Endothelial cell of umbilical vein (primary cell): ENCODE measurements at regions not wholly inside any gene's neighbourhood (a gene's known extent, or its start where the extent isn't known, plus 50 kb on each side); places are given as distances from the start of the nearest gene placed in this dataset.

ENCODE experiments used
- BruUV-seq: library from RNA; stranded (reverse); fragments of 400-500 nt; replicated peaks from 2 replicates; lab custom pipeline; 2021; lab: Mats Ljungman, UMichigan
- CTCF ChIA-PET: fragments of 300-600, 350-600 bp; sonication (Branson Sonifier 250); formaldehyde crosslinking; loops from one replicate; lab custom pipeline; 2021; ENCODE audit warnings: antibody characterized with exemption, inconsistent platforms; lab: Charles Lee
- POLR2A ChIA-PET: fragments of 300-600, 350-600 bp; sonication (Branson Sonifier 250); formaldehyde crosslinking; loops from one replicate; lab custom pipeline; 2021; ENCODE audit warnings: antibody characterized with exemption, inconsistent platforms; lab: Charles Lee
- DNase-seq: peaks from one replicate; pipeline ENCODE4 v3.0.0-alpha.2; 2011; ENCODE audit warnings: low read depth, low spot score
- FAIRE-seq: peaks from 2 replicates; lab custom pipeline; 2011; peaks lifted over from hg19 to GRCh38; lab: Jason Lieb, UNC
- H2AFZ ChIP-seq: 2 replicates; pipeline ENCODE4 v1.6.0; 2012; ENCODE audit warnings: low read depth, low read length, control low read depth, inconsistent platforms
- H3K27ac ChIP-seq: 2 replicates; pipeline ENCODE4 v1.5.1; 2011; ENCODE audit warnings: low read depth, mild to moderate bottlenecking, control low read depth, low read length, moderate library complexity; ENCODE audit not compliant: insufficient read depth
- H3K27me3 ChIP-seq, 2 experiments: 2 replicates each; pipeline versions ENCODE4 v1.6.0 to v1.6.1; 2011; ENCODE audit warnings: low read length in 2 of 2, mixed read lengths in 1 of 2; ENCODE audit not compliant: control insufficient read depth in 2 of 2, insufficient read depth in 2 of 2
- H3K36me3 ChIP-seq, 2 experiments: 2 replicates in 1 of 2; 3 replicates in 1 of 2; pipeline ENCODE4 v1.5.1; 2011; ENCODE audit warnings: low read length in 2 of 2, mild to moderate bottlenecking in 1 of 2, moderate library complexity in 1 of 2; ENCODE audit not compliant: control insufficient read depth in 2 of 2, insufficient read depth in 2 of 2; ENCODE audit errors: extremely low read depth in 1 of 2
- H3K4me1 ChIP-seq: 3 replicates; pipeline ENCODE4 v1.5.1; 2011; ENCODE audit warnings: mild to moderate bottlenecking, low read length; ENCODE audit not compliant: control insufficient read depth, insufficient read depth; ENCODE audit errors: extremely low read depth
- H3K4me2 ChIP-seq: 2 replicates; pipeline ENCODE4 v1.6.1; 2011; ENCODE audit warnings: low read length, control low read depth, mixed read lengths; ENCODE audit not compliant: insufficient read depth
- H3K4me3 ChIP-seq, 3 experiments: fragments of 200-600 bp in 1 of 3; sonication (generic), shearing (Covaris generic) in 1 of 3; replicated peaks in 1 of 3; 2 replicates each; pipeline ENCODE4 v1.5.1; 2011 to 2016; ENCODE audit warnings: control low read depth in 3 of 3, low read length in 3 of 3, mild to moderate bottlenecking in 2 of 3, inconsistent platforms in 1 of 3, low read depth in 1 of 3, moderate library complexity in 1 of 3; ENCODE audit not compliant: insufficient read depth in 1 of 3
- H3K79me2 ChIP-seq: 2 replicates; pipeline ENCODE4 v1.6.0; 2012; ENCODE audit warnings: low read length, inconsistent platforms; ENCODE audit not compliant: control insufficient read depth, insufficient read depth
- H3K9ac ChIP-seq: replicated peaks from 2 replicates; pipeline ENCODE3; 2011; ENCODE audit warnings: low read length, control low read depth; ENCODE audit not compliant: insufficient read depth; ENCODE audit errors: extremely low read depth
- H3K9me1 ChIP-seq: replicated peaks from 3 replicates; pipeline ENCODE4 v1.6.0; 2011; ENCODE audit warnings: mild to moderate bottlenecking, low read length; ENCODE audit not compliant: control insufficient read depth, insufficient read depth; ENCODE audit errors: extremely low read depth
- H3K9me3 ChIP-seq: replicated peaks from 2 replicates; pipeline ENCODE4 v1.5.1; 2012; ENCODE audit warnings: low read length, inconsistent platforms; ENCODE audit not compliant: control insufficient read depth, insufficient read depth
- H4K20me1 ChIP-seq: replicated peaks from 2 replicates; pipeline ENCODE3; 2011; ENCODE audit warnings: mild to moderate bottlenecking, low read length; ENCODE audit not compliant: control insufficient read depth, insufficient read depth; ENCODE audit errors: extremely low read depth
- EZH2 ChIP-seq: IDR thresholded peaks from 2 replicates; pipeline ENCODE4 v1.6.1; 2012; ENCODE audit warnings: borderline replicate concordance, low read depth, mild to moderate bottlenecking, moderate library complexity, low read length, inconsistent platforms; ENCODE audit not compliant: severe bottlenecking
- FOS ChIP-seq: IDR thresholded peaks from 2 replicates; pipeline ENCODE4 v1.6.1; 2011; ENCODE audit warnings: mild to moderate bottlenecking, low read length, moderate library complexity, borderline replicate concordance; ENCODE audit not compliant: insufficient read depth
- GATA2 ChIP-seq: IDR thresholded peaks from 2 replicates; pipeline ENCODE4 v1.7.0; 2011; ENCODE audit warnings: low read depth, mild to moderate bottlenecking, moderate library complexity, mixed read lengths, low read length; ENCODE audit not compliant: insufficient read length, insufficient read depth
- JUN ChIP-seq: IDR thresholded peaks from 2 replicates; pipeline ENCODE4 v1.6.1; 2011; ENCODE audit warnings: borderline replicate concordance, low read depth; ENCODE audit not compliant: insufficient read length, insufficient read depth
- MYC ChIP-seq: IDR thresholded peaks from one replicate; pipeline ENCODE4 v1.6.1; 2011; ENCODE audit warnings: mild to moderate bottlenecking, low read depth, low read length
- POLR2A ChIP-seq: IDR thresholded peaks from 2 replicates; pipeline ENCODE4 v1.6.1; 2012; ENCODE audit warnings: low read depth, mild to moderate bottlenecking, control low read depth, low read length
- POLR2AphosphoS5 ChIP-seq: IDR thresholded peaks from 2 replicates; pipeline ENCODE4 v1.6.1; 2012; ENCODE audit warnings: low read depth, mild to moderate bottlenecking, control low read depth, low read length, moderate library complexity; ENCODE audit not compliant: insufficient read depth
- dilution Hi-C: fragments of 300-500 bp; cut with MboI; formaldehyde crosslinking; loops from one replicate; pipeline ENCODE4 v1.15.0; 2019; ENCODE audit warnings: low sequenced_read_pairs; ENCODE audit not compliant: extremely low pct_ligation_motif_present
- intact Hi-C: fragments of 100-400 bp; cut with micrococcal nuclease; formaldehyde crosslinking; loops from one replicate; pipeline ENCODE4 v1.10.0; 2022
- TF ChIP-seq, protein P1 (sequence below), 2 donors: IDR thresholded peaks; 1 replicate in 1 of 2; 2 replicates in 1 of 2; pipeline ENCODE4 v1.5.1; 2011; ENCODE audit warnings: low read length in 2 of 2, mild to moderate bottlenecking in 2 of 2, moderate library complexity in 2 of 2, control low read depth in 1 of 2, inconsistent platforms in 1 of 2, low read depth in 1 of 2; ENCODE audit not compliant: insufficient read depth in 1 of 2; ENCODE audit errors: extremely low read depth in 1 of 2
- TF ChIP-seq, protein P2 (sequence below): IDR thresholded peaks from 2 replicates; pipeline ENCODE4 v1.6.1; 2011; ENCODE audit not compliant: insufficient read depth, insufficient read length

DNA sequence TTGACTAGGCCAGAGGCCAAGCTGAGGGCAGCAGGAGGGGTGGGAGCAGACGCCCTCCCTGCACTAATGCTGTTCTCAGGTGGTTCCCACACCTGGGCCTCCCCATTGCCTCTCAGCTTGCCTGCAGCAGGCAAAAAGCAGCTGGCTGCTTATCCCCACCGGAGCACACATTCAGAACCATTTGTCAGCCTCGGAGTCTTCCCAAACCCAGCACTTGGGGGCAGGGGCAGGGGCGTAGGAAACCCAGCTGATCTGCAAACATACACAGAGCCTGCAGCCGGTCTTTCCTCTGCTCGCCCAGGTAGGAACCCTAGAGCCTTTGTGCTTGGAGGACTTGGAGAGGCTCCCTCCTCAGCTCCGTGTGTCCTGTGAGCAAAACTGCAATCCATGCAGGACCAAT lies 249.8 kb downstream of the CYP26B1 start:
- no peak overlapping the region for H3K4me2 ChIP-seq
- TF ChIP-seq POLR2A, result no peak
- TF ChIP-seq, protein P1, sequence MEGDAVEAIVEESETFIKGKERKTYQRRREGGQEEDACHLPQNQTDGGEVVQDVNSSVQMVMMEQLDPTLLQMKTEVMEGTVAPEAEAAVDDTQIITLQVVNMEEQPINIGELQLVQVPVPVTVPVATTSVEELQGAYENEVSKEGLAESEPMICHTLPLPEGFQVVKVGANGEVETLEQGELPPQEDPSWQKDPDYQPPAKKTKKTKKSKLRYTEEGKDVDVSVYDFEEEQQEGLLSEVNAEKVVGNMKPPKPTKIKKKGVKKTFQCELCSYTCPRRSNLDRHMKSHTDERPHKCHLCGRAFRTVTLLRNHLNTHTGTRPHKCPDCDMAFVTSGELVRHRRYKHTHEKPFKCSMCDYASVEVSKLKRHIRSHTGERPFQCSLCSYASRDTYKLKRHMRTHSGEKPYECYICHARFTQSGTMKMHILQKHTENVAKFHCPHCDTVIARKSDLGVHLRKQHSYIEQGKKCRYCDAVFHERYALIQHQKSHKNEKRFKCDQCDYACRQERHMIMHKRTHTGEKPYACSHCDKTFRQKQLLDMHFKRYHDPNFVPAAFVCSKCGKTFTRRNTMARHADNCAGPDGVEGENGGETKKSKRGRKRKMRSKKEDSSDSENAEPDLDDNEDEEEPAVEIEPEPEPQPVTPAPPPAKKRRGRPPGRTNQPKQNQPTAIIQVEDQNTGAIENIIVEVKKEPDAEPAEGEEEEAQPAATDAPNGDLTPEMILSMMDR (IDR thresholded peaks at IDR 0.05; ENCODE audit: extremely low read depth in 1 of 2, insufficient read depth in 1 of 2, low read depth in 1 of 2, low read length in 2 of 2), result no peak
- TF ChIP-seq, protein P2, sequence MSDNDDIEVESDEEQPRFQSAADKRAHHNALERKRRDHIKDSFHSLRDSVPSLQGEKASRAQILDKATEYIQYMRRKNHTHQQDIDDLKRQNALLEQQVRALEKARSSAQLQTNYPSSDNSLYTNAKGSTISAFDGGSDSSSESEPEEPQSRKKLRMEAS, result no peak
- no peak for TF ChIP-seq JUN
- TF ChIP-seq MYC, result no peak
- TF ChIP-seq EZH2, result no peak
- no peak for TF ChIP-seq POLR2AphosphoS5
- no peak for TF ChIP-seq GATA2
- no peak for TF ChIP-seq FOS
- no peaks in the 10 kb centered on the region for H3K4me1 ChIP-seq
- H3K79me2 ChIP-seq, result no peaks in the 10 kb centered on the region
- no peaks in the 10 kb centered on the region for H4K20me1 ChIP-seq
- no peak overlapping the region for H3K27ac ChIP-seq
- POLR2A ChIA-PET, result interaction anchor here (0.6 kb wide), 1 partner anchor 830 kb away, joined by 3 read pairs; the partner anchor contains the start of gene NAGK
- peaks cover 3 to 11% of the 10 kb centered on the region in 2 experiments for H3K27me3 ChIP-seq
- no peaks in the 10 kb centered on the region for H3K9me1 ChIP-seq
- no peak overlapping the region for H3K9ac ChIP-seq
- no peaks in the 10 kb centered on the region for H3K36me3 ChIP-seq
- no peaks in the 10 kb centered on the region for H3K9me3 ChIP-seq
- CTCF ChIA-PET, result interaction anchor here (0.8 to 1.6 kb wide), 3 partner anchors 8 to 26 kb away, joined by 3 read pairs; no protein-coding TSS in a partner anchor
- H3K4me3 ChIP-seq, result no peak overlapping the region
- H2AFZ ChIP-seq, result no peak overlapping the region
- dilution Hi-C loops (no loop called here), intact Hi-C loops (no loop called here)
- no peak for FAIRE-seq
- no TSS peak for BruUV-seq
- DNase-seq, result no peak
